Stimulated activated naive CD8-positive, alpha-beta T cell treated with anti-CD3 and anti-CD28 coated beads, Interleukin-15, amount 100 ng/mL, for 72 hours (primary cell): ENCODE measurements at regions not wholly inside any gene's neighbourhood (a gene's known extent, or its start where the extent isn't known, plus 50 kb on each side); places are given as distances from the start of the nearest gene placed in this dataset.

Source experiments
- ATAC-seq: fragments of 150-1000 bp; cut with Tn5 transposase; 2 replicates; pipeline ENCODE4 v1.10.0; 2021; ENCODE audit warnings: mild to moderate bottlenecking, moderate library complexity
- DNase-seq, 2 donors: peaks; one replicate each; pipeline ENCODE4 v3.0.0; 2021 to 2022
- H3K27ac Mint-ChIP-seq, 2 donors: one replicate each; pipeline ENCODE4 v1.8.0; 2022; ENCODE audit warnings: mild to moderate bottlenecking in 2 of 2, mixed read lengths in 2 of 2, moderate library complexity in 2 of 2
- H3K27me3 Mint-ChIP-seq: one replicate; pipeline ENCODE4 v1.8.0; 2022; ENCODE audit warnings: mixed read lengths
- H3K4me1 Mint-ChIP-seq: one replicate; pipeline ENCODE4 v1.8.0; 2022; ENCODE audit warnings: mild to moderate bottlenecking, mixed read lengths
- H3K4me3 Mint-ChIP-seq, 2 donors: one replicate each; pipeline ENCODE4 v1.8.0; 2022; ENCODE audit warnings: mild to moderate bottlenecking in 2 of 2, mixed read lengths in 2 of 2, moderate library complexity in 1 of 2
- H3K9me3 Mint-ChIP-seq, 2 donors: one replicate each; pipeline ENCODE4 v1.8.0; 2022; ENCODE audit warnings: mixed read lengths in 2 of 2

DNA sequence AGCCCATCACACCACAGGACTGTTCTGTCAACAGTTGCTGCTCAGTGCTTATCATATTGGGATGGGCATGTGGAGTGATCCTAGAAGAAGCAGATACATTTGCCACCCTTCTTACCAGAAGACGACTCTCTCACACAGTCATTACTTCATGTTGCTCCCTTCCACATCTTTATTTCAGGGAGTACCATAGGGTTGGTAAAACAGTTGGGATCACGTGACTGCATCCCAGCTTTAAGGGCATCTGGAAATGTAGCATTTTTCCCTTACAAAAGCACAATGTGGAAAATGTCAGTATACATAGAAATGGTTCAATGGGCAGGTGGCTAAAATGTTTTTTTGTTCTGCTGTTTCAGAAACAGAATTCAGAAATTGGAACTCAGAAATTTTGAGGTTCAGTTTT lies 791.0 kb downstream of the OTOL1 start:
- Mint-ChIP-seq H3K9me3 (no peaks in the 10 kb centered on the region), H3K4me1 (no peaks in the 10 kb centered on the region), H3K4me3 (no peak overlapping the region), H3K27me3 (no peaks in the 10 kb centered on the region), H3K27ac (no peak overlapping the region)
- no peak for ATAC-seq
- no peak for DNase-seq

DNA sequence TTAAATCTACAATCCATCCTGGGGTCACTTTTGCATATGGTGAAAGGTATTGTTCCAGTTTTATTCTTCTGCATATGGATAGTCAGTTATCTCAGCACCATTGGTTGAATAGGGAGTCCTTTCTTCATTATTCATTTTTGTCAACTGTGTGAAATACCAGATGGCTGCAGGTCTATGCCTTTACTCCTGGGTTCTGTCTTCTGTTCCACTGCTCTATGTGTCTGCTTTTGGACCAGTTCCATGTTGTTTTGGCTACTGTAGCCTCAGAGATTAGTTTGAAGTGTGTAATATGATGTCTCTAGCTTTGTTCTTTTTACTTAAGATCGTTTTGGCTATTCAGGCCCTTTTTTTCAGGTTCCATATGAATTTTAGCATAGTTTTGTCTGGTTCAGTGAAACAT lies 795.8 kb downstream of the OTOL1 start:
- Mint-ChIP-seq H3K4me1 (no peaks in the 10 kb centered on the region), H3K27me3 (no peaks in the 10 kb centered on the region), H3K27ac (no peak overlapping the region), H3K9me3 (peaks cover 0 to 4% of the 10 kb centered on the region in 2 donors), H3K4me3 (no peak overlapping the region)
- ATAC-seq: no peak
- no peak for DNase-seq

DNA sequence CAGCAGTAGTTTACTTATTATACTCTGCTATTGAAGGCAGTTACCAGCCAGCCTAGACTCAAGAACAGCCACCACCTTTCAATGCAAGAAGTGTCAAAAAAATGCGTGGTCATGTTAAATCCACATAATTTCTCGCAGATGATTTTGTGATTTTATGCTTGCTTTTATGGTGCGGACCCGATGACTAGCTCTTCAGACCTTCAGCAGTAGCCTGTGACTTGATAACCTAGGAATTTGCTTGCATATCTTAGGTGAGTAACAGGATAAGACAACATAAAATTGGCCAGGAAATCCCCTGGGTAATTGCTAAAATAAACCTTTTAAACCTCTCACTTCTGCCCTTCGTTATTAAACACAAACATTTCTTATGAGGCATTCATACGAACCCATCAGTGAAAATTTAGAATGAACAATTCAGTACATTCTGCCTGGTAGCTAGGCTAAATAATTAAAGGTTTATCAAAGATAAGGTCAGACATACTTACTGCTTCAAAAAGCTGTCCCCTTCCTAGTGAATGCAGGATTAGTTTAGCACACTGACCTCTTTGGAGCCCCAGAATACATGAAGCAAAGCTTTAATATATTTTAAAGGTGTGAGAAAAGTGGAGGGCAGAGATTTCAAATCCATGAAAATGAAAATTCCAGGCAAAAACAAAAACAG lies 798.8 kb downstream of the OTOL1 start:
- no peak for ATAC-seq
- H3K27ac Mint-ChIP-seq: no peak overlapping the region
- H3K4me3 Mint-ChIP-seq: no peak overlapping the region
- no peaks in the 10 kb centered on the region for H3K4me1 Mint-ChIP-seq
- peaks cover 0 to 4% of the 10 kb centered on the region in 2 donors for H3K9me3 Mint-ChIP-seq
- DNase-seq: no peak
- no peaks in the 10 kb centered on the region for H3K27me3 Mint-ChIP-seq

DNA sequence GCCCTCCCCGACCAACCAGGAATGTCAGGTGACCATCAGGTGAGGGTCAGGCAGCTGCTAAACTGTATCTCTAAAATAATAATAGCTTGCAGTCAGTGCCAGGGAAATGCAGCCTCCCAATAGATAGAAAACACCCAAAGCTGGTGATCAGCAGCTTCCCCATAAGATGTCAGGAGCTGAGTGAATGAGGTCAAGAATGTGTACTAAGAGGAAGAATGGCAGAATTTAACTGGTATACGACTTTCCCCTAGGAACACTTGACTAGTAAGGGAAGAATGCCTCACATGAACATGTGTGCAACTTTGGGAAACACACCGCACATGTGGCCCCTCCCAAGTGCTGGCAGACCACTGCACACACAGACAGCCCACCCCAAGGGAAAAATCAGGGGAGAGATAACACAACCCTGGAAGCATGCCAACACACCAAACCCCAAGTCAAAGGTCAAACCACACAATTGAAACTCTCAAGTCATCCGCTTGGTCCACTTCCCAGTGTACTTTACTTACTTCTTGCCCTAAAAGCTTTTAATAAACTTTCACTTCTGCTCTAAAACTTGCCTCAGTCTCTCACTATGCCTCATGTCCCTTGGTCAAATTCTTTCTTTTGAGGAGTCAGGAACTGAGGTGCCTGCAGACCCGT lies 806.5 kb downstream of the OTOL1 start:
- H3K27ac Mint-ChIP-seq: no peak overlapping the region
- peaks cover 0 to 4% of the 10 kb centered on the region in 2 donors for H3K9me3 Mint-ChIP-seq
- no peak for ATAC-seq
- no peaks in the 10 kb centered on the region for H3K27me3 Mint-ChIP-seq
- no peaks in the 10 kb centered on the region for H3K4me1 Mint-ChIP-seq
- DNase-seq: no peak
- no peak overlapping the region for H3K4me3 Mint-ChIP-seq

DNA sequence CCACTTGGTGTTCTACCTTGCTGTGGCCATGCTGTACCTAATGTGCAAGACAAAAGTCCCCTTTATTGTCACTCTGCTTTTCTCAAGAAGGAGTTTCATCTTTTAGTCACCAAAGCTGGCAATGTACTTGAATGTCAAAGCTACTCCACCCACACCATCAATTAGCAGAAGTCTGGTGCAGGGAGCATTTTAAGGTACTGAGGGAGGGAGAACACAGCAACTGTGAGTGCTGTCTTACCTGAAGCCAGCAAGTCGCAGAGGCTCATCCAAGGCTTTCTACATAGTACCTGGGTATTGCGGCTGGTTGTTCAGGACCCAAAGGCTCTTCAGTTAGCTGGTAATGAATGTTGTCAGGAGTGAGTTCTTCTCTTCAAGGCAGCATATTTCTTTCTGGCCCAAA lies 820.4 kb downstream of the OTOL1 start:
- Mint-ChIP-seq H3K4me1 (no peaks in the 10 kb centered on the region), H3K27ac (no peak overlapping the region), H3K9me3 (peaks cover 0 to 5% of the 10 kb centered on the region in 2 donors), H3K4me3 (no peak overlapping the region), H3K27me3 (no peaks in the 10 kb centered on the region)
- ATAC-seq (no peak), DNase-seq (no peak)

DNA sequence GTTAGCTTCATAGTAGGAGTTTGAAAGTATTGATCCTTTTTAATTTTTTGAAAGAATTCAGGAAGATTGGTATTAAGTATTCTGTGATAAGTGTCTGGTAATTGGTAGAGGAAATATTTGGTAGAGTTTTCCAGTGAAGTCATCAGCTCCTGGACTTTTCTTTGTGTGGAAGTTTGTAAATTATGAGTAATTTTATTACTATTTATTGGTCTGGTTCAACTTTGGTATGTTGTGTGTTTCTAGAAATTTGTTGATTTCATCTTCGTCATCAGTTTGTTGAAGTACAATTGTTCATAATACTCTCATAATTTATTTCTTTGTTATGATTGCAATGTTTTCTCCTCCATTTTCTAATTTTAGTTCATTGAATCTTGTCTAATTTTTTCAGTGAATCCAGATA lies 832.0 kb downstream of the OTOL1 start:
- peaks cover 6 to 9% of the 10 kb centered on the region in 2 donors for H3K9me3 Mint-ChIP-seq
- ATAC-seq: no peak

DNA sequence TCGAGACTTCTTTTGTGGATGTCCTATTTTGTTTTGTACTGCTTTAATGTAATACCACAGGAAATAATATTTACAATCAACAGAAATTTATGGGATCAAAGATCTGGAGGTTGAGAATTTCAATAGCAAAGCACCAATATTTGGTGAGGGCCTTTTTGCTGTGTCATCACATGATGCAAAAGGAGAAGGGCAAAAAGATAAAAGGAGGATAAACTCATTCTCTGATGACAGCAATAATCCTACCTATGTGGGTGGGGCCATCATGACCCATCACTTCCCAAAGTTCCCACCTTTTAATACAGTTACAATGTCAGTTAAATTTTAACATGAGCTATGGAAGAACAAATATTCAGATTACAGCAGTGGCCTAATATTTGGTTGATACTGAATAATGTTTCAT lies 832.9 kb downstream of the OTOL1 start:
- no peak for ATAC-seq
- H3K4me1 Mint-ChIP-seq: no peaks in the 10 kb centered on the region
- no peaks in the 10 kb centered on the region for H3K27me3 Mint-ChIP-seq

More for the DNA sequence above, 832.0 kb downstream of the OTOL1 start:
- Mint-ChIP-seq H3K27ac (no peak overlapping the region), H3K4me3 (no peak overlapping the region), H3K27me3 (no peaks in the 10 kb centered on the region), H3K4me1 (no peaks in the 10 kb centered on the region)
- no peak for DNase-seq

DNA sequence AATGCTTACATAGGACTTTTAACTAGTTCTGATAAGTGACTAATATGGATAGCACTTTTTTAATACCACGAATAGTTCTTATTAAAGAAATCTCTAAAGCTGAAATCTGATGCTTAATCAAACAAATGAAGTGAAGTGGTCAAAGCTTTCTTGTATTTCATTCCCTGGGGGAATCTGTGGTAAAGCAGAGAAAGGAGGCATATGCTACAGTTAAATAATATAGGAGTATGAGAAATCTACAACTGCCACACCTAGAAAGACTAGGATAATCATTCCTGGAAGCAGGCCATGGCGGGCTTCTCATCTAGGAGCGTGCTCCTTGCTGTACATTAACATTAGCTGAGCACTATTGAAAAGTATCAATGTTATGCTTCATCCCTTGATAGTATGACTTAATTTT lies 835.7 kb downstream of the OTOL1 start:
- no peak overlapping the region for H3K27ac Mint-ChIP-seq
- ATAC-seq (no peak), DNase-seq (no peak)
- no peaks in the 10 kb centered on the region for H3K4me1 Mint-ChIP-seq
- H3K4me3 Mint-ChIP-seq: no peak overlapping the region
- peaks cover 6 to 8% of the 10 kb centered on the region in 2 donors for H3K9me3 Mint-ChIP-seq
- no peaks in the 10 kb centered on the region for H3K27me3 Mint-ChIP-seq

More for the DNA sequence above, 832.9 kb downstream of the OTOL1 start:
- Mint-ChIP-seq H3K4me3 (no peak overlapping the region), H3K9me3 (peaks cover 6 to 16% of the 10 kb centered on the region in 2 donors), H3K27ac (no peak overlapping the region)
- DNase-seq: no peak

DNA sequence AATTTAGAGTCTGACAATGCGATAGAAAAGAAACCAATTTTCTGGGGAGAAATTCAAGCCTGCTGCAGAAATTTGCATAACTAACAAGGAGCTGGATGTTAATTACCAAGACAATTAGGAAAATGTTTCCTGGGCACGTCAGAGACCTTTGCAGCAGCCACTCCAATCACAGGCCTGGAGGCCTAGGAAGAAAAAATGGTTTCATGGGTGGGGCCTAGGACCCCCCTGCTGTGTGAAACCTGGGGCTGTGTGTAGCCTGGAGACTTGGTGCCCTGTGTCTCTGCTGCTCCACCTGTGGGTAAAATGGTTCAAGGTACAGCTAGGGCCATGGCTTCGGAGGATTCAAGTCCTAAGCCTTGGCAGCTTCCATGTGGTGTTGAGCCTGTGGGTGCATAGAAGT lies 837.9 kb downstream of the OTOL1 start:
- no peaks in the 10 kb centered on the region for H3K4me1 Mint-ChIP-seq
- peaks cover 0 to 8% of the 10 kb centered on the region in 2 donors for H3K9me3 Mint-ChIP-seq
- ATAC-seq (no peak), DNase-seq (no peak)
- no peak overlapping the region for H3K27ac Mint-ChIP-seq
- H3K27me3 Mint-ChIP-seq: no peaks in the 10 kb centered on the region
- no peak overlapping the region for H3K4me3 Mint-ChIP-seq

DNA sequence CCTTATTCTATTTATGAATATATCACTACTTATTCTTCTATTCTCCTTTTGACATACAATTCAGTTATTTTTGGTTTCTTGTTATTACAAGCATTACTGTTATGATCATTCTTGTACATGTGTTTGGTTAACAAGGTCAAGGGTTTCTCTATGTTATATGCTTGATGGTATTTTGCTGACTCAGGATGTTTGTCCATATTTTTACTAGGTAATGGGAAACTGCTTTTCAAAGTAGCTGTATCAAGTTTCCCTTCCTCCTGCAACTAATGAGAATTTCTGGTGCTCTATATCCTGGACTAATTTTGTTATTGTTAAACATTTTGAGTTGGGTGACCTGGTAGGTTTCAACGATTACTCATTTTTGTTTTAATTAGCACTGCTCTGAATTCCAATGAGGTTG lies 841.0 kb downstream of the OTOL1 start:
- H3K4me3 Mint-ChIP-seq: no peak overlapping the region
- ATAC-seq: no peak
- H3K27ac Mint-ChIP-seq: no peak overlapping the region

DNA sequence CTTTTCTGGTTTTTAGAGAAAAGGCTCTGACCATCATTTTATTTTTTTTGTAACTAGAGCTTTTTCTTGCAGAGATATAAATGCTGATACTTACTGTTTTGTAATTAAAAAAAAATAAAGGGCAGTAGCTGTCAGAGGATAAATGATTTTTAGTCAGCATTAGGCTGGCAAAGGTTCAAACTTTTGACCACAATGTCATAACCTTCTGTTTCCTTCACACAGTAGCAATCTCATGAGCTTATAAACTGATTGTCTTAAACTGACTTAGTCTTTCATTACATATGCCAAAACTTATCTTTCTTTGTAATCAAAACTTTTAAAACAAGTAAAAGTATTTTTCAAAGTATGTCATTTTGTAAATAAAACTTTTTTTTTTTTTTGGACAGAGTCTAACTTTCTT lies 841.9 kb downstream of the OTOL1 start:
- no peak overlapping the region for H3K27ac Mint-ChIP-seq
- no peak for ATAC-seq
- H3K4me3 Mint-ChIP-seq: no peak overlapping the region
- peaks cover 0 to 8% of the 10 kb centered on the region in 2 donors for H3K9me3 Mint-ChIP-seq
- H3K27me3 Mint-ChIP-seq: no peaks in the 10 kb centered on the region
- DNase-seq: no peak
- no peaks in the 10 kb centered on the region for H3K4me1 Mint-ChIP-seq

More for the DNA sequence above, 841.0 kb downstream of the OTOL1 start:
- DNase-seq: no peak
- Mint-ChIP-seq H3K9me3 (peaks cover 0 to 8% of the 10 kb centered on the region in 2 donors), H3K27me3 (no peaks in the 10 kb centered on the region), H3K4me1 (no peaks in the 10 kb centered on the region)

DNA sequence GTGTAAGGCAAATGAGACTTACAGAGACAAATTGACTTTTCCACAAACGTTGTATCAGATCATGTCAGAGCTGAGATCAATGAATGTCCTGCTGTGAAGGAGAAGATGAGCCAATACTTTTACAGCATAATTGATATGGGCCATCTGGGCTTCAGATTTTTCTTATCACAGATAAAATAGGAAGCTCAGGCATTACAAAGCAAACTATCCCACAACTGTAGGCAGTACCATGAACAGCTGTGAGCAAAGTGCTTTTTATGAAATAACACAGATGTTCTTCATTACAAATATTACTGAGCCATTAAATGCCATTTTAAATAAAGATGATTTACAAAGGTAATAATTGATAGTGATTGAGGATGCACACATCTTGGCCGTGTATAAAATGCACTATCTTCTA lies 852.3 kb downstream of the OTOL1 start:
- Mint-ChIP-seq H3K4me1 (no peaks in the 10 kb centered on the region), H3K27ac (no peak overlapping the region), H3K9me3 (peaks cover 0 to 3% of the 10 kb centered on the region in 2 donors), H3K27me3 (no peaks in the 10 kb centered on the region), H3K4me3 (no peak overlapping the region)
- ATAC-seq (no peak), DNase-seq (no peak)

DNA sequence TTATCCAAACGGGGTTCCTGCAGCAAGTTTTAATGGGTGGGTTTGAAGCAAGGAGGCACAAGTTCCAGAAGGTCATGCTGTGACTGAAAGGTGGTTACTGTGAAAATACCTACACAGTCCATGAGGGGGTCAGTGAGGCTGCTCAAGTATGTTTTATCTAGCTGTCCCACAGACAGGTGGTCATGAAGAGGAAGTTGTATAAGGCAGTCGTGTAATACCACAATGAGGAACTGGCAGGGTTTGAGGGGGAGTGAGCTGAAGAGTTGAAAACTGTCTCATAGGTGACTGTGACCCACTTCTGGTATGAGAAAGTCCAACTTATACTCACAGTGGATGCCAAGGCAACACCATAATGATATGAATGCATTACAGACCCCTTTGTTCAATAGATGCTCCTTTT lies 856.8 kb downstream of the OTOL1 start:
- Mint-ChIP-seq H3K27ac (no peak overlapping the region), H3K4me3 (no peak overlapping the region), H3K27me3 (no peaks in the 10 kb centered on the region), H3K4me1 (no peaks in the 10 kb centered on the region), H3K9me3 (peaks cover 0 to 5% of the 10 kb centered on the region in 2 donors)
- ATAC-seq (no peak), DNase-seq (no peak)

DNA sequence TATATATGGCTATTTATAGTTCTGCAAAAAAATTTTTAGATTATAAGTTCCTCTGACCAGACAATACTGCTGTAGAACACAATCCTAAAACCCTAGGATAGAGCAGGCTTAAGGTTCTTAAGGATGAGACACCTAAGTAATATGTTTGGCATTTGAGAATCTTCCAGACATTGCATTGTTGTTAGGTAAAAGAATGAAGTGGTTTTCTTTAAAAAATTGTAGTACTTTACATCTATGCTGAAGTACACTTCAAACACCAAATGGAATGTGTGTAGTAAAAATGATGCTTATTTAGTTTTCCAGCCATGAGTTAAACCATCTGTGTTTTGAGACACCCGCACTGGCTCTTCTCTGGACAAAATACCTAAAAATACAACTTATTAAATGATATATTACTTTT lies 857.7 kb downstream of the OTOL1 start:
- Mint-ChIP-seq H3K27me3 (no peaks in the 10 kb centered on the region), H3K4me1 (no peaks in the 10 kb centered on the region), H3K9me3 (peaks cover 0 to 5% of the 10 kb centered on the region in 2 donors), H3K4me3 (no peak overlapping the region), H3K27ac (no peak overlapping the region)
- DNase-seq (no peak), ATAC-seq (no peak)

DNA sequence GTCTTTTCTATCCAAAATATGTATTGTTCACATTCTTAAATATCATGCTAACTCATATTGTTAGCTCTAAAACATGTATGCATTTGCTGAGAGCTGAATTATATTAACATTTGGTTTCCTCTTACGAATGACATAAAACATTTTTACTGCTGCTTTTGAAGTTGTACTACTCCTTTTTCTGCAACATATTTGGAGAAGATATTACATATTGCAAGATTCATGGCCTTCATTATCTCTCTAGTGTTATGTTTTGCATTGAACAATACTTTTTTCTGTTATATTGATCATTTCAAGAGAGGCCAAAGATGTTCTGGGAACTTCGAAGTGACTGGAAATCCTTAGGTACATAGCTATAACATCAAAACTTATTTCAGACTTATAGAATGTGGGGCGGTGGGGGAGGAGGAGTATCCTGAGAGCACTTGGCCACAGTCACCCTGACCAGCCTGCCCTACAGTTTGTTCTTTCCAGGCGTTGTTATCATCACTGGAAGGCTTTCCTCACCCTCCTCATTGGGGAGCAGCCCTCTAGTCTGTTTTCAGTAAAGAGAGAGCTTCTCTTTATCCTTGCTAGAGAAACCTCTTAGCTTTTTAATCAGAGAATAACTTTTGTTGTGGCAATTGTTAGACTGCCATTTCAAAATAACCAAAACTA lies 868.6 kb downstream of the OTOL1 start:
- H3K9me3 Mint-ChIP-seq: no peaks in the 10 kb centered on the region
- DNase-seq: no peak
- H3K4me3 Mint-ChIP-seq: no peak overlapping the region
- no peaks in the 10 kb centered on the region for H3K27me3 Mint-ChIP-seq
- H3K27ac Mint-ChIP-seq: no peak overlapping the region
- ATAC-seq: no peak
- no peaks in the 10 kb centered on the region for H3K4me1 Mint-ChIP-seq

DNA sequence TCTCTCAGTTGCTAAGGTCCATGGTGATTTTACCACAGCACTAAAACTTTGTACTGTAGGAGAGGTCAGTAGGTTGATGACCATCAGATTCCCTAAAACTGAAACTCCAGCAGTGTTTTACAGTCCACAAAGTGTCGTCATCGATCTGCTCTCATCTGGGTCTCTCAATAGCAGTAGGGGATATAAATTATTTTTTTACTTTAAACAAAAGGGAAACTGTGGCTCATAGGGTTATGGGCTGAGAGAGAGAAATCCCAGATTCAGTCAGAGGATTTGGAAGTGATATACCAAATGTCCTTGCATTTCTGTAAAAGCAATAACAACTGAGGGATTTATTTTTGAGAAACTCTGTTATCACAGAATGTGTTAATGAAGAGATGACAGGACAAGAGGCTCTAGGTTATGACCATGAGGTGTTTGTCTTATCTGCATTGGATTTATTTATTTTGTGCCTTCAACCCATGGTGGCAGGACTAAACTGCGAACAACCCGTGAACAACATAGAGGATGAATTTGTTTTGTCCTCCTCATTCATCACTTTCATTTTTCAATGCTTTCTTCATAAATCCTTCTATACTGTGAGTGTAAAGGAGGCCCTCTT lies 869.7 kb downstream of the OTOL1 start:
- DNase-seq: no peak
- H3K4me1 Mint-ChIP-seq: no peaks in the 10 kb centered on the region
- no peaks in the 10 kb centered on the region for H3K9me3 Mint-ChIP-seq
- H3K4me3 Mint-ChIP-seq: no peak overlapping the region
- H3K27me3 Mint-ChIP-seq: no peaks in the 10 kb centered on the region
- ATAC-seq: no peak
- no peak overlapping the region for H3K27ac Mint-ChIP-seq
